ENCODE measurements at regions not wholly inside any gene's neighbourhood (a gene's known extent, or its start where the extent isn't known, plus 50 kb on each side); places are given as distances from the start of the nearest gene placed in this dataset.

DNA sequence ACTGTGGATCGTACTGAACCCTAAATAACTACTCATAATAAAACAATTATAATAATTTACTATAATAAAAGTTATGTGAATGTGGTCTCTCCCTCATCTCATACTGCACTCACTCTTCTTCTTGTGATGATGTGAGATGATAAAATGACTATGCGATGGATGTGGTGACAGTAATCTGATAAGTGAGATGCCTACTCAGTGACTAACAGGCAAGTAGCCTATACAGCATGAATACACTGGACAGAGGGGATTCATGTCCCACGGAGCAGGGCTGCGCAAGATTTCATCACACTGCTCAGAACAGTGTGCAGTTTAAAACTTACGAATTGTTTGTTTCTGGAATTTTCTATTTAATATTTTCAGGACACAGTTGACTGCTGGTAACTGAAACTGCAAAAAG lies 304.0 kb downstream of the DUSP10 start:
- no peak overlapping the region for H3K9ac ChIP-seq (ENCODE audit: control insufficient read depth, extremely low read depth, insufficient read depth, low read length)
- TF ChIP-seq, protein P1, sequence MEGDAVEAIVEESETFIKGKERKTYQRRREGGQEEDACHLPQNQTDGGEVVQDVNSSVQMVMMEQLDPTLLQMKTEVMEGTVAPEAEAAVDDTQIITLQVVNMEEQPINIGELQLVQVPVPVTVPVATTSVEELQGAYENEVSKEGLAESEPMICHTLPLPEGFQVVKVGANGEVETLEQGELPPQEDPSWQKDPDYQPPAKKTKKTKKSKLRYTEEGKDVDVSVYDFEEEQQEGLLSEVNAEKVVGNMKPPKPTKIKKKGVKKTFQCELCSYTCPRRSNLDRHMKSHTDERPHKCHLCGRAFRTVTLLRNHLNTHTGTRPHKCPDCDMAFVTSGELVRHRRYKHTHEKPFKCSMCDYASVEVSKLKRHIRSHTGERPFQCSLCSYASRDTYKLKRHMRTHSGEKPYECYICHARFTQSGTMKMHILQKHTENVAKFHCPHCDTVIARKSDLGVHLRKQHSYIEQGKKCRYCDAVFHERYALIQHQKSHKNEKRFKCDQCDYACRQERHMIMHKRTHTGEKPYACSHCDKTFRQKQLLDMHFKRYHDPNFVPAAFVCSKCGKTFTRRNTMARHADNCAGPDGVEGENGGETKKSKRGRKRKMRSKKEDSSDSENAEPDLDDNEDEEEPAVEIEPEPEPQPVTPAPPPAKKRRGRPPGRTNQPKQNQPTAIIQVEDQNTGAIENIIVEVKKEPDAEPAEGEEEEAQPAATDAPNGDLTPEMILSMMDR (optimal IDR thresholded peaks at IDR 0.05 in 1 of 3, IDR thresholded peaks at IDR 0.05 in 1 of 3, conservative IDR thresholded peaks at IDR 0.05 in 1 of 3; ENCODE audit: extremely low read depth in 1 of 3, insufficient read depth in 2 of 3, low read length in 3 of 3), result no peak
- TF ChIP-seq EZH2 (IDR thresholded peaks at IDR 0.05; ENCODE audit: low read length), result no peak
- no peaks in the 10 kb centered on the region for H3K36me3 ChIP-seq (ENCODE audit: control insufficient read depth in 2 of 2, extremely low read depth in 1 of 2, insufficient read depth in 2 of 2, low read length in 2 of 2)
- dilution Hi-C loops (cut with MboI; ENCODE audit: extremely low pct_ligation_motif_present, low sequenced_read_pairs), result no loop called here
- no peaks in the 10 kb centered on the region for H3K9me3 ChIP-seq (ENCODE audit: control insufficient read depth, low read depth, low read length)
- peaks cover 32% of the 10 kb centered on the region for H3K4me1 ChIP-seq (ENCODE audit: control insufficient read depth, extremely low read depth, insufficient read depth, low read length)
- DNase-seq (ENCODE audit: low read depth, low spot score) (no peak), FAIRE-seq (peak; percentile 20)
- H4K20me1 ChIP-seq (ENCODE audit: control insufficient read depth, extremely low read depth, insufficient read depth, low read length), result no peaks in the 10 kb centered on the region
- no peak overlapping the region for H3K4me2 ChIP-seq (ENCODE audit: control insufficient read depth, extremely low read depth, insufficient read depth, low read depth, low read length)
- H3K79me2 ChIP-seq (ENCODE audit: control insufficient read depth, insufficient read depth, low read length), result no peaks in the 10 kb centered on the region
- H3K27ac ChIP-seq (ENCODE audit: control insufficient read depth, insufficient read depth, low read length), result peak overlapping the region; percentile 96
- H2AFZ ChIP-seq (ENCODE audit: control insufficient read depth, low read length), result no peak overlapping the region
- H3K4me3 ChIP-seq (ENCODE audit: control insufficient read depth in 2 of 3, extremely low read depth in 1 of 3, insufficient read depth in 2 of 3, low read depth in 1 of 3, low read length in 3 of 3), result no peak overlapping the region
- no peaks in the 10 kb centered on the region for H3K27me3 ChIP-seq (ENCODE audit: control insufficient read depth, extremely low read depth, insufficient read depth, low read length)
- no peaks in the 10 kb centered on the region for H3K9me1 ChIP-seq (ENCODE audit: control insufficient read depth, extremely low read depth, insufficient read depth, low read length)

DNA sequence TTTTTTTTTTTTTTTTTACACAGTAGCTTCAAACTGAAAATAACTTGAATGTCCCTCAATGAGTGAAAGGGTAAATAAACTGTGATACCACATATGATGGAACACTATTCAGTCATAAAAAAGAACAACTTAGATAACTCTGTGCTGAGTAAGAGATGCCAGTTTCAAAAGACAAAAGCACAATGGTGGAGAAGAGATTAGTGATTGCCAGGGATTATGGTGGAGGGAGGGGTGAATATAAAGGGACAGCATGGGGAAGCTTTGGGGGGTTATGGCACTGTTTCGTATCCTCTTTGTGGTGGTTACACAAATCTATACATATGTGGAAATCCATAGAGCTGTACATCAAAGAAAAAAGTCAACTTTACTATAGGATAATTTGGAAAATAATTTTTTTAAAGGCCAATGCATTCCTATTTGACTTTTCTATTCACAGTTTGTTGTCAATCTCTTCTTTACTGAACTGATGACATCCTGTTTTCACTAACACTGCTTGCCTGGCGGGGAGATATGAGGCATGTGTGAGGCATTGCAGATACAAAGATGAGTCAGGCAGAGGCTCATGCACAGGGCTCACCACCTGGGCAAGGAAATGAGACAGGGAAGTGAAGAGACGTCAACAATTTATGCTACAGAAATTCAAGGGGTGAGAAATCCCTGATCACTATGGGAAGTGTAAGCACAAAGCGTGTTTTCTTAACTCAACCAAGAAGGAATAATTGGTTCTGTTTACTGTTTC lies 302.7 kb downstream of the DUSP10 start:
- DNase-seq (ENCODE audit: low read depth, low spot score) (peak; percentile 81), FAIRE-seq (peak; percentile 98)
- H3K79me2 ChIP-seq (ENCODE audit: control insufficient read depth, insufficient read depth, low read length), result no peaks in the 10 kb centered on the region
- H3K4me2 ChIP-seq (ENCODE audit: control insufficient read depth, extremely low read depth, insufficient read depth, low read depth, low read length), result peak overlapping the region; percentile 59
- no peaks in the 10 kb centered on the region for H4K20me1 ChIP-seq (ENCODE audit: control insufficient read depth, extremely low read depth, insufficient read depth, low read length)
- H3K27me3 ChIP-seq (ENCODE audit: control insufficient read depth, extremely low read depth, insufficient read depth, low read length), result no peaks in the 10 kb centered on the region
- H3K9ac ChIP-seq (ENCODE audit: control insufficient read depth, extremely low read depth, insufficient read depth, low read length), result peak overlapping the region; percentile 71
- dilution Hi-C loops (cut with MboI; ENCODE audit: extremely low pct_ligation_motif_present, low sequenced_read_pairs), result no loop called here
- H3K4me3 ChIP-seq (ENCODE audit: control insufficient read depth in 2 of 3, extremely low read depth in 1 of 3, insufficient read depth in 2 of 3, low read depth in 1 of 3, low read length in 3 of 3), result peak overlapping the region in 1 of 3 experiments; percentile 13
- no peaks in the 10 kb centered on the region for H3K9me3 ChIP-seq (ENCODE audit: control insufficient read depth, low read depth, low read length)
- no peaks in the 10 kb centered on the region for H3K36me3 ChIP-seq (ENCODE audit: control insufficient read depth in 2 of 2, extremely low read depth in 1 of 2, insufficient read depth in 2 of 2, low read length in 2 of 2)
- peak overlapping the region; percentile 96 for H3K27ac ChIP-seq (ENCODE audit: control insufficient read depth, insufficient read depth, low read length)
- no peaks in the 10 kb centered on the region for H3K9me1 ChIP-seq (ENCODE audit: control insufficient read depth, extremely low read depth, insufficient read depth, low read length)
- H2AFZ ChIP-seq (ENCODE audit: control insufficient read depth, low read length), result peak overlapping the region; percentile 10
- TF ChIP-seq, protein P1 (optimal IDR thresholded peaks at IDR 0.05 in 1 of 3, IDR thresholded peaks at IDR 0.05 in 1 of 3, conservative IDR thresholded peaks at IDR 0.05 in 1 of 3; ENCODE audit: extremely low read depth in 1 of 3, insufficient read depth in 2 of 3, low read length in 3 of 3), result no peak
- TF ChIP-seq EZH2 (IDR thresholded peaks at IDR 0.05; ENCODE audit: low read length), result no peak
- H3K4me1 ChIP-seq (ENCODE audit: control insufficient read depth, extremely low read depth, insufficient read depth, low read length), result peaks cover 32% of the 10 kb centered on the region
